Mucosa of descending colon (tissue), 3 donors: ENCODE measurements at regions not wholly inside any gene's neighbourhood (a gene's known extent, or its start where the extent isn't known, plus 50 kb on each side); places are given as distances from the start of the nearest gene placed in this dataset.

Experiments used
- ATAC-seq: fragments of 200-7000 bp; cut with Tn5 transposase; one replicate; pipeline ENCODE4 v1.9.1; 2020; ENCODE audit warnings: mild to moderate bottlenecking, moderate library complexity
- DNase-seq, 3 donors: peaks; one replicate each; pipeline ENCODE4 v3.0.0-alpha.2; 2020
- H3K36me3 ChIP-seq: fragments of 200-600 bp; one replicate; pipeline ENCODE4 v1.8.0; 2021; ENCODE audit warnings: low read depth, mild to moderate bottlenecking
- H3K4me1 ChIP-seq: fragments of 200-600 bp; one replicate; pipeline ENCODE4 v1.8.0; 2021; ENCODE audit warnings: low read depth, mild to moderate bottlenecking
- H3K4me3 ChIP-seq: fragments of 200-600 bp; one replicate; pipeline ENCODE4 v1.8.0; 2021; ENCODE audit warnings: mild to moderate bottlenecking
- H3K9me3 ChIP-seq: fragments of 200-600 bp; one replicate; pipeline ENCODE4 v1.8.0; 2021; ENCODE audit warnings: mild to moderate bottlenecking
- CTCF ChIP-seq: fragments of 200-600 bp; IDR thresholded peaks from one replicate; pipeline ENCODE4 v1.8.0; 2022; ENCODE audit warnings: antibody characterized with exemption, mild to moderate bottlenecking
- intact Hi-C, 2 donors: fragments of 100-400 bp; cut with DNase I in 1 of 2; cut with micrococcal nuclease in 1 of 2; formaldehyde crosslinking; loops; one replicate each; pipeline versions ENCODE4 v1.11.0 to v1.11.1; 2022; cut with DNase I, micrococcal nuclease
- donor health status: DM: no; HTN: no; CAD: no; lungs with moderate emphysema.
- donor health status: DM: no; HTN: no; CAD: no.
- donor health status: DM: no; HTN: yes; CAD: no.

DNA sequence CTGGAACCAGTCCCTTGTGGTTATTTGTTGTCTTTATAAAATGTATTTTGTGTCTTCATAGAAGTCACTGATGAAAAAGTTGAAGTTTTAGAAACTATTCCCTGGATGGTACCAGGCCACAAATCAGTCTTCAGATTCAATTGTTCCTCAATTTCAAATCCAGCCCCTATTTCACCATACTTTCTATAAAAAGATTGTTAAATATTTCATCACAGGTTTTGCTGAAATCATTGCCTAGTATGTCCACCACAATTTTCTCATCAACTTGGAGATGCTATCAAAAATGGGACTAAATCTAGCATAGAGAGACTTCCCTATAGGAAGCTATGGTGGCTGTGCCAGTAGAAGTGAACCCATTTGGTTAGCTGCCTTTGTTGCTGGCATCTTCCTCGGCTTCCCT lies 118.5 kb downstream of the RAB18 start:
- Histone ChIP-seq H3K36me3 (no peaks in the 10 kb centered on the region), H3K4me3 (no peak overlapping the region), H3K4me1 (no peaks in the 10 kb centered on the region), H3K9me3 (no peaks in the 10 kb centered on the region)
- ATAC-seq: no peak
- TF ChIP-seq CTCF: no peak
- intact Hi-C loops: no loop called here
- no peak for DNase-seq
